HG02588 (cell line): ENCODE measurements at regions not wholly inside any gene's neighbourhood (a gene's known extent, or its start where the extent isn't known, plus 50 kb on each side); places are given as distances from the start of the nearest gene placed in this dataset.

Experiments
- ATAC-seq: cut with Tn5 transposase; IDR thresholded peaks from one replicate; pipeline ENCODE4 v1.9.1; 2021; ENCODE audit warnings: mild to moderate bottlenecking, moderate library complexity; ENCODE audit not compliant: unreplicated experiment

GRCh38 chr9:38166501-38166900 lies 97.5 kb upstream of the SHB start:
- no peak for ATAC-seq

- no peak for ATAC-seq
These were observed 95.7 kb upstream of the SHB start for GRCh38 chr9:38164659-38165221.

DNA sequence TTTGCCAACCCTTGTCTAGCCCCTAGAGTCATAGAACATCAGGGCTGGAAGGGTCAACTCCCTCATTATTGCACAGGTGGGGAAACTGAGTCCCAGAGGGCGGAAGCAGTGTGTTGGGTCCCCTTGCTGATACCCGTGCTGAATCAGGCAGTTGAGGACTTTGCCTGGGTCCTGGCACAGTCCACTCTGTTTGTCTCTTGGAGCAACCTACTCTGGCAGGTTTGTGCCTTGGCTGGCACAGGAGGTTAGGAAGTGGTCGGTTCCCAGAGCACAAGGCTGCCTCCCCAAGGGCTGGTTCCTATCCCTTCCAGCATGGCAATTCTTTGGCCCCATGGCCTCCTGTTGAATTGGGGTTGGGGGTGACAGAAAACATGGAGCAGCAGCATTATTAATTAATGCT lies 94.5 kb upstream of the SHB start:
- no peak for ATAC-seq

- ATAC-seq, result no peak
These were observed 93.5 kb upstream of the SHB start for GRCh38 chr9:38162332-38163211.

DNA sequence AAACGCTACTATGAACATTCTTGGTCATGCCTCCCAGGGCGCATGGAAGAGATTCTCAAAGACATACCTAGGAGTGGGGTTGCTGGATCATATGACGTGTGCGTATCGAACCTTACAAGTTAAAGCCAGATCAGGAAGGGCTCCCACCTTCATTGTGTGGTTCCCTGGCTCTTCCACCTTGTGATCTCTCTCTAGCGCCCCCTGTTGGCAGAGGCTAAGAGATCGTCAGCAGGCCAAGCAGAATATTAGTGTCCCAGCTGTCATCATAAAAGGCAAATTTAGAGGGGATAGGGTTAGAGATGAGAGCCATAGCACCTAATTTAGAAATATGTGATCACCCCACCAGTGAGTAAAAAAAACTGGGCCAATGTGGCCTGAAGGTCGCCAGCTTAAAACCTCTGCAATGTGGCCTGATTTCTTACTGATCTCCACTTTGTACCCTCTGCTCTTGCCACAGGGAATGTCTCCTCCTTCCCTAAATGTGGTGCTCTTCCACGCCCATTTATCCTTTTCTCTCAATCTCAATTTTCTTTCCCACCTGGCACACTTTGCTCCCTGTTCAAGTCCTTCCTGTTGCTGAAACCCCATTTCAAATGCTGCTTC lies 91.7 kb upstream of the SHB start:
- ATAC-seq, result no peak

- ATAC-seq, result no peak
These were observed 90.6 kb upstream of the SHB start for GRCh38 chr9:38159599-38159998.

DNA sequence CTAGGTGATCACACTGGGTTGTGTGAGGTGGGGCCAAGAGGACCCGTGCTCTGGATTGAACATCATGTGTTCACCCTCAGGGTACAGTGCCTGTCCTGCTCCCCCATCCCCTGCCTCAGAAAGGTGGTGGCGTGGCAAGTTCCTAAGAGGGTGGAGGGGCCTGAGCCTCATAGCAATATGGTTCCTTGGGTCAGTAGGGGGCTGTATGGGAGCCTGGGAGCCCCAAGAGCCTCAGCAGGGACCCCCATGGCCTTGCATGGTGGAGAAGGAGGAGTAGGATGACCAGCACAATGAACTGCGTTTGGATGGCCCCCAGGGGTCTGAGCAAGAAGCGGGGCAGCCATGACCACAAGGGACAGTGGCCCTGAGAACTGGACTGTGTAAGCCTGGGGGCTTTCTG lies 89.6 kb upstream of the SHB start:
- ATAC-seq, result no peak

DNA sequence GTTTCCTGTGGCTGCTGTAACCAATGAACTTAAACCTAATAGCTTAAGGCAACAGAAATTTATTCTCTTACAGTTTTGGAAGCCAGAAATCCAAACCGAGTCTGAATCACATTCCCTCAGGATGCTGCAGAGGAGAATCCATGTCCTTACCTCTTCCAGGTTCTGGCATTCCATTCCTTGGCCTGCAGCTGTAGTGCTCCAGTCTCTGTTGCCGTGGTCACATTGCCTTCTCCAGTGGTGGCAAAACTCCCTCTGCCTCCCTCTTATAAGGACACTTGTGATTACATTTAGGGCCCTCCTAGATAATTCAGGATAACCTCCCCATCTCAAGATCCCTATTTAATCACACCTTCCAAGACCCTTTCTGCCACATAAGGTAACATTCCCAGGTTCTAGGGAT lies 88.7 kb upstream of the SHB start:
- no peak for ATAC-seq

GRCh38 chr9:38154501-38155421 lies 85.7 kb upstream of the SHB start:
- no peak for ATAC-seq

DNA sequence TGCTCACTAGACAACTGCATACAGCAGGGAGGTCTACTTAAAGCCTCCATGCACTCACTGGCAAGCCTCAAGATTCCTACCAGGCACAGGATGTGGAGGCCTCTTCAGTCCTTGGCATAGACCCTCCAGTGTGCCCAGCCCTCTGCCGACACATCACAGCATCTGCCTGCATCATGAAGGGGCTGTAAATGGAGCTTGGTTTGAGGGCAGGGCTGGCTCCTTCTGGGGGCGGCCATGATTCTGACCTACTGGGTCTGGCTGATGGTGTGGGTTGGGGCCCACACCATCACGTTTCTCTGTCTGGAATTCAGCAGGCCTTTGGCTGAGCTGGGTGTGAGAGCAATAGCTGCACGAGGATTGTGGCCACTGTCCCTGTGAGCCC lies 84.9 kb upstream of the SHB start:
- no peak for ATAC-seq

- ATAC-seq, result no peak
These were observed 84.3 kb upstream of the SHB start for GRCh38 chr9:38153152-38153909.

GRCh38 chr9:38149647-38150046 lies 80.6 kb upstream of the SHB start:
- no peak for ATAC-seq

DNA sequence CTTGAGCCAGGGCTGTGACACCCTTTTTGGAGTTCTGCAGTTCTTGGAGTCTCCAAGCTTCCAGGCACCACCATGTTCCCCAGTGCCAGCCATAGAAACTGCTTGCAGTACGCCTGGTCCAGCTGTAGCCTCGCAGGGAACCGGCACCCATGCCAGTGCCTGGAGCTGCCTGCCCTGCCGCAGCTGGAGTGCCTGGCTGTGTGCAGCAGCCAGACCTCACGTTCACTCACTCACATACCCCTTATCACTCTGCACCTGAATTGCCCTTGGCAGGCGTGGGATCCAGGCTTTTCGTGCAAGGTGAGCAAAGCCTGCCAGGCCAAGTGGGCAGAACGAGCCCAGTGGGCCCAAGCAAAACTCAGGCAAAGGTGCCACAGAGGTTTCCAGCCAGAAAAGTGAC lies 77.8 kb upstream of the SHB start:
- no peak for ATAC-seq

- no peak for ATAC-seq
These were observed 76.6 kb upstream of the SHB start for GRCh38 chr9:38145526-38146053.

GRCh38 chr9:38144421-38144820 lies 75.4 kb upstream of the SHB start:
- ATAC-seq, result no peak

- no peak for ATAC-seq
These were observed 72.9 kb upstream of the SHB start for GRCh38 chr9:38141746-38142591.

DNA sequence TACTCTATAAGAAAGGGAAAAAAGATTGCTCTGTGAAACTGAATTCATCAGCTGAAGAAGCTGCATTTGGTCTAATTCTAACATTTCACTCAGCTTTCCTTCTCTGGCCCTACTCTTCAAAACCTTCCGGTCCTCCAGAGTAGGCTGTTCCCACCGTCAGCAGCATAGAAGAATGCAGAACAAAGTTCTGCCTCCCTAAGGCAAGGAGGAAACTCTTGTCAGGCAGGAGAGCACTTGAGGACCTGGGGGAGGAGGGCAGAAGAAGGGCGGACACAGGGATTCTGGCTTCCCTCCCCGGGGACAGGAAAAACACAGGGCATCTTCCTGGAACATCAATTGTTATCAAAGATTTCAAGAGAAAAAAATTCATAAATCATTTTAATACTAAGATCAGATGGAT lies 69.2 kb upstream of the SHB start:
- ATAC-seq, result no peak

DNA sequence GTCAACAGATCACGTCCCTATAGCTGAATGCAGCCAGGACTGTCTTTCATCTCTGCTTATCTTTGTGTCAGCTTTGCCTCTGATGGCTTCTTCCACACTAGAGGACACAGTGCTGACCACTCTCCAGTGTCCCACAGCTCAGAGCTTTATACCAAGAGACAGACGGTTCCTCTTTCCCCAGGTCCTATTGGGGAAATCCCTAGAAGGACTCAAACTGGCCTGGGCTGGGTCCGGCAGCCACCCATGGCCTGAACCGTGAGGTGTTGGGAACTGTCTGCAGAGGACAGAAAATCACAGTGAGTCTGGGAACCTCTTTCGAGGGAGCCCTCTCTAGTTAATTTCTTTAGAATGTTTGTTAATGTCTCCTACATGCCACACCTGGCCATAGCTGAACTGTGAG lies 68.3 kb upstream of the SHB start:
- ATAC-seq, result no peak

- no peak for ATAC-seq
These were observed 67.4 kb upstream of the SHB start for GRCh38 chr9:38136386-38136785.
